Heart left ventricle (tissue), 13 donors: ENCODE measurements at regions not wholly inside any gene's neighbourhood (a gene's known extent, or its start where the extent isn't known, plus 50 kb on each side); places are given as distances from the start of the nearest gene placed in this dataset.

Experiments used
- POLR2A ChIP-seq, 2 donors: fragments of 450-650 bp; IDR thresholded peaks; one replicate each; pipeline ENCODE4 v1.6.1; 2017; ENCODE audit warnings: antibody characterized with exemption in 2 of 2, mild to moderate bottlenecking in 2 of 2, moderate library complexity in 2 of 2
- TF ChIP-seq, protein P1 (sequence below), 12 donors: fragments of 200-600 bp; sonication (generic) in 4 of 12; IDR thresholded peaks; one replicate each; pipeline versions ENCODE4 v1.5.0 to v1.8.0; 2018 to 2022; ENCODE audit warnings: antibody characterized with exemption in 12 of 12, mild to moderate bottlenecking in 5 of 12
- donor health status: ischemic (EF 13 %, LVEDD 7.1; RV severe dilation, severe dysfunction).
- donor health status: DM: no; HTN: yes; CAD: no.
- donor health status: DM: no; HTN: no; CAD: no.
- donor health status: ischemic (EF 25% LVEDD 6.9; RV normal size, moderate dysfunction).
- donor health status: ischemic (EF 25% LVEDD 5.7; RV mildly dilated, moderate dysfunction).
- donor health status: ischemic (EF 35%, LVEDD 5.7; RV mildly dilated, moderate dysfunction).
- donor health status: nonischemic (EF 11% LVEDD 7.7; RV severe dilation, severe dysfunction).
- donor health status: DM: yes; HTN: yes; CAD: no.
- donor health status: PGD.
- donor health status: ischemic (EF 29% LVEDD 5.4; RV normal size, mild dysfunction).
- donor health status: nonischemic (EF 23%, LVEDD 6.1; RV moderate dilation, normal function).

DNA sequence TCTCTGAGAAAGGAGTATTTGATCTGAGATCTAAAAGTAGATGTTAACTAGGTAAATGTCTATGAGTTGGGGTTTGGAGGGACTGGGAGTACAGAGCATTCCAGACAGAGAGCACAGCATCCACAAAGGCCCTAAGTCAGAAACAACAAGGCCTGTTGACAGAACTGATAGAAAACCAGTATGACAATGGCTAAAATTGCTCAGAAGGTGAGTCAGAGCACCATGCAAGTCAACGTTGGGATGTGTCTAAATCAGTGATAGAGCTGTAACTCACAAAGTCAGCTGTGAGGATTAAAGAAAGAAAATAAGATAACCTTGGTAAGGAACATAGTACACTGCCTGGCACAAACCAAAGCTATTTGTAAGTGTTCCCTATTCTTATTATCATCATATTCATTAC is 124.0 kb downstream of the CETN3 start:
- TF ChIP-seq, protein P1, sequence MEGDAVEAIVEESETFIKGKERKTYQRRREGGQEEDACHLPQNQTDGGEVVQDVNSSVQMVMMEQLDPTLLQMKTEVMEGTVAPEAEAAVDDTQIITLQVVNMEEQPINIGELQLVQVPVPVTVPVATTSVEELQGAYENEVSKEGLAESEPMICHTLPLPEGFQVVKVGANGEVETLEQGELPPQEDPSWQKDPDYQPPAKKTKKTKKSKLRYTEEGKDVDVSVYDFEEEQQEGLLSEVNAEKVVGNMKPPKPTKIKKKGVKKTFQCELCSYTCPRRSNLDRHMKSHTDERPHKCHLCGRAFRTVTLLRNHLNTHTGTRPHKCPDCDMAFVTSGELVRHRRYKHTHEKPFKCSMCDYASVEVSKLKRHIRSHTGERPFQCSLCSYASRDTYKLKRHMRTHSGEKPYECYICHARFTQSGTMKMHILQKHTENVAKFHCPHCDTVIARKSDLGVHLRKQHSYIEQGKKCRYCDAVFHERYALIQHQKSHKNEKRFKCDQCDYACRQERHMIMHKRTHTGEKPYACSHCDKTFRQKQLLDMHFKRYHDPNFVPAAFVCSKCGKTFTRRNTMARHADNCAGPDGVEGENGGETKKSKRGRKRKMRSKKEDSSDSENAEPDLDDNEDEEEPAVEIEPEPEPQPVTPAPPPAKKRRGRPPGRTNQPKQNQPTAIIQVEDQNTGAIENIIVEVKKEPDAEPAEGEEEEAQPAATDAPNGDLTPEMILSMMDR (IDR thresholded peaks at IDR 0.05), result no peak
- TF ChIP-seq POLR2A (IDR thresholded peaks at IDR 0.05), result no peak
